H7 (cell line): ENCODE measurements at regions not wholly inside any gene's neighbourhood (a gene's known extent, or its start where the extent isn't known, plus 50 kb on each side); places are given as distances from the start of the nearest gene placed in this dataset.
"Not testable (repeated sequence)": the region's sequence is repeated elsewhere in the genome, so short reads cannot be mapped to it uniquely, and the experiment has no call there.

Experiments used
- DNase-seq: peaks from one replicate; pipeline ENCODE4 v3.0.0; 2012
- H3K27me3 ChIP-seq: 2 replicates; pipeline ENCODE4 v1.6.0; 2011; ENCODE audit warnings: mild to moderate bottlenecking, low read length; ENCODE audit not compliant: control insufficient read depth, insufficient read depth
- H3K36me3 ChIP-seq: replicated peaks from 2 replicates; pipeline ENCODE4 v1.5.1; 2011; ENCODE audit warnings: low read length; ENCODE audit not compliant: control insufficient read depth, insufficient read depth
- H3K4me3 ChIP-seq: 2 replicates; pipeline ENCODE4 v1.5.1; 2011; ENCODE audit warnings: low read depth, mild to moderate bottlenecking, control low read depth, low read length, moderate library complexity; ENCODE audit not compliant: insufficient read depth

- DNase-seq, H3K27me3 ChIP-seq: not testable (repeated sequence)
Observed at GRCh38 chr12:73671550-73671949, 866.1 kb upstream of the ATXN7L3B start.

GRCh38 chr12:73677520-73678291 lies 859.9 kb upstream of the ATXN7L3B start:
- H3K4me3 ChIP-seq, result no peak overlapping the region
- no peaks in the 10 kb centered on the region for H3K36me3 ChIP-seq
- no peaks in the 10 kb centered on the region for H3K27me3 ChIP-seq
- DNase-seq, result no peak

More at GRCh38 chr12:73671550-73671949, 866.1 kb upstream of the ATXN7L3B start:
- H3K4me3 ChIP-seq, H3K36me3 ChIP-seq: not testable (repeated sequence)

- no peak for DNase-seq
- no peaks in the 10 kb centered on the region for H3K36me3 ChIP-seq
- no peak overlapping the region for H3K4me3 ChIP-seq
- H3K27me3 ChIP-seq, result no peaks in the 10 kb centered on the region
Observed at GRCh38 chr12:73678335-73678734, 859.3 kb upstream of the ATXN7L3B start.

- no peak for DNase-seq
- Histone ChIP-seq H3K36me3 (no peaks in the 10 kb centered on the region), H3K4me3 (no peak overlapping the region), H3K27me3 (no peaks in the 10 kb centered on the region)
Observed at GRCh38 chr12:73699318-73699717, 838.3 kb upstream of the ATXN7L3B start.

DNA sequence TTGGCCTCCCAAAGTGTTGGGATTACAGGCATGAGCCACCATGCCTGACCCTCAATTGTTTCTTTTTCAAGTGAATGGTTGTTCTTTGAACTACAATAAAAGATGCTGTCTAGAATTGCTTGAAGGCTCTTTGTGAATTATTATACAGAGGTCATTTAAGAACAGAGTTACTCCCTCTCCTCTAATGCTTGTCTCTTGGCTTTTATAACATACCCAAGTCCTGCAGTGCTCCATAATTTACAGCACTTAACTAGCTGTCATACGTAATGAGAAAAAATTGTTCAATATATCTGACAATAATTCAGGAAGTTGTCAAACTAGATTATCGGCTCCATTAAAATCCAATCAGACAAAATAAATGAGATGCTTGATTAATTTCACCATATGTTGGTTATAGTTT lies 823.0 kb upstream of the ATXN7L3B start:
- DNase-seq, result no peak
- Histone ChIP-seq H3K36me3 (no peaks in the 10 kb centered on the region), H3K4me3 (no peak overlapping the region), H3K27me3 (no peaks in the 10 kb centered on the region)

- DNase-seq, H3K4me3 ChIP-seq, H3K36me3 ChIP-seq, H3K27me3 ChIP-seq: not testable (repeated sequence)
Observed at GRCh38 chr12:73716143-73716542, 821.5 kb upstream of the ATXN7L3B start.

DNA sequence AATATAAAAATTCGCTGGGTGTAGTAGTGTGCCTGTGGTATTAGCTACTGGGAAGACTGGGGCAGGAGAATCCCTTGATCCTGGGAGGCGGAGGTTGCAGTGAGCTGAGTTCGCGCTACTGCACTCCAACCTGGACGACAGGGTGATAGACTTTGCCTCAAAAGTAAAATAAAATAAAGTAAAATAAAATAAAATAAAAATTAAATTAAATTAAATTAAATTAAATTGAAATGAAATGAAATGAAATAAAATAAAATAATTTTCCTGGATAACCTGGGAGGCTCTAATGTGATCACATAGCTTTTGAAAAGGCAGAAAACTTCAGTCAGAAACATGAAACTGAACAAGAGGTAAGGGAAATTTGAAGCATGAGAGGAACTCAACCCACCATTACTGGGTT lies 818.4 kb upstream of the ATXN7L3B start:
- no peaks in the 10 kb centered on the region for H3K27me3 ChIP-seq
- no peak for DNase-seq
- no peaks in the 10 kb centered on the region for H3K36me3 ChIP-seq
- H3K4me3 ChIP-seq, result no peak overlapping the region

GRCh38 chr12:73726881-73727280 lies 810.8 kb upstream of the ATXN7L3B start:
- no peak overlapping the region for H3K4me3 ChIP-seq
- no peak for DNase-seq
- H3K36me3 ChIP-seq, result no peaks in the 10 kb centered on the region
- H3K27me3 ChIP-seq, result no peaks in the 10 kb centered on the region

DNA sequence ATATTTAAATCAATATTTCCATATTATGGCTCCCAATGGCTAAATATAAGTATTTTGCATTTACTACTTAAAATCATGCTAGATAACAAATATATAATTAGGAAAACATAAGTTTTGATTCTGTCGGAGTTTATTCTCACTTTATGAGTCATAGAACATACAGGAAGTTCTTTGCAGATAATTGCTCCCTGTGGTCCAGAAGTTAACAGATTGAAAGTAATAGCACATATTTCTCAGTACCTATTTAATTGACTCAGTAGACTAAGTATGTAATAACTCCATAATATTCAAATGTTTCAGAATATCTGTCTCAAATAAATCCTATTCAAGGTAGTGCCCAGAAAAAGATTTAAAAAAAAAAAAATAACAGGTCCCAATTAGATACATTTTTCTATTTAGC lies 806.0 kb upstream of the ATXN7L3B start:
- no peak for DNase-seq
- Histone ChIP-seq H3K4me3 (no peak overlapping the region), H3K27me3 (no peaks in the 10 kb centered on the region), H3K36me3 (no peaks in the 10 kb centered on the region)

- Histone ChIP-seq H3K36me3 (no peaks in the 10 kb centered on the region), H3K27me3 (no peaks in the 10 kb centered on the region), H3K4me3 (no peak overlapping the region)
- no peak for DNase-seq
Observed at GRCh38 chr12:73769337-73769736, 768.3 kb upstream of the ATXN7L3B start.

DNA sequence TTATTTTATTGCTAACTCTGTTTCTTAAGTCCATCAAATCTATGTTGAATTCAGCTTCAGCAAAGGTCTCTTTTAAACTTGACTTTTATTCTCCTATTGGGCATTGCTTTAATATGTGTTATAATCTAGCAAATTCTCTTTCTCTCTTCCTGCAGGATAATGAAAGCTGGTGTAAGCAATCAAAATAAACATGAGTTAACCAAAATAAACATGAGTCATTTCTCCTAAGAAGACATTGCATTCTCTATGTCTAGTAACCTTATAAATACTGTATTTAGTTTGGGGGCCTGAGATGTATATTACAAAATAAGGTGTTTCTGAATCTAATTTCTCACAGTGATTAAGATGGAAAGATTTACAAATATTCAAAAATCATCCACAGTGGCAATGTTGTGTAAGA lies 739.1 kb upstream of the ATXN7L3B start:
- no peaks in the 10 kb centered on the region for H3K27me3 ChIP-seq
- DNase-seq, result no peak
- H3K36me3 ChIP-seq, result no peaks in the 10 kb centered on the region
- H3K4me3 ChIP-seq, result no peak overlapping the region

DNA sequence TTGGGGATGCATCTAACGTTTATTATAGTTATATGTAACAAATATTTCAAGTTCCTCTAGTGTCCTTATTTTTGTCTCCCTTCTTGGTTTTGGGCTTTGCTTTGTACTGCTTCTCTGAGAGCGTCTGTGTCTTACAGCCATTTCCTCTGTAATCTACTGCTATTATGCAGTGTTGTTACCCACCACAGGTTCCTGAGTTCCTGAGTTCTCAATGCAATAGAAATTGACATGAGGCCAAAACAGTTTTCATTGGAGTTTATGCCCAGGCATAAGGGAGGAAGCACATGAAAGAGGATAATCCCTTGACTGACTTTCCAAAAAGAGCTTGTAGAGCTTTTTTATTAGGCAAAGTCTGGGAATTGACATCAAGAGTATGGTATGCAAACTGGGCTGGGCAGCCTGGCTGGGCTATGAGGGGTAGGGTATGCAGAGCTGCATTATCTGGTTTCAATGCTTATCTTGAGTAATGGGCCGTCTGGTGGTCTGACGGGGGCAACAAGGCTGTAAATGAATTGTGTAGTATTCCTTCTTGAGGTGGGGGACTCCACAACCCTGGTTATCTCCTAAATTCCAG lies 722.5 kb upstream of the ATXN7L3B start:
- DNase-seq, result peak; percentile 0
- no peaks in the 10 kb centered on the region for H3K36me3 ChIP-seq
- no peak overlapping the region for H3K4me3 ChIP-seq
- H3K27me3 ChIP-seq, result no peaks in the 10 kb centered on the region

GRCh38 chr12:73817161-73817560 lies 720.5 kb upstream of the ATXN7L3B start:
- Histone ChIP-seq H3K4me3 (no peak overlapping the region), H3K36me3 (no peaks in the 10 kb centered on the region), H3K27me3 (no peaks in the 10 kb centered on the region)
- no peak for DNase-seq

- H3K36me3 ChIP-seq, result no peaks in the 10 kb centered on the region
Observed at GRCh38 chr12:73833746-73834145, 703.9 kb upstream of the ATXN7L3B start.

GRCh38 chr12:73841963-73842362 lies 695.7 kb upstream of the ATXN7L3B start:
- Histone ChIP-seq H3K27me3 (no peaks in the 10 kb centered on the region), H3K36me3 (no peaks in the 10 kb centered on the region), H3K4me3 (no peak overlapping the region)
- DNase-seq, result no peak

More at GRCh38 chr12:73833746-73834145, 703.9 kb upstream of the ATXN7L3B start:
- H3K4me3 ChIP-seq, result no peak overlapping the region
- H3K27me3 ChIP-seq, result no peaks in the 10 kb centered on the region
- no peak for DNase-seq
